ENCODE measurements at regions not wholly inside any gene's neighbourhood (a gene's known extent, or its start where the extent isn't known, plus 50 kb on each side); places are given as distances from the start of the nearest gene placed in this dataset.
A peak's percentile ranks its signal among the peaks of the same experiment; 100 is the strongest.

DNA sequence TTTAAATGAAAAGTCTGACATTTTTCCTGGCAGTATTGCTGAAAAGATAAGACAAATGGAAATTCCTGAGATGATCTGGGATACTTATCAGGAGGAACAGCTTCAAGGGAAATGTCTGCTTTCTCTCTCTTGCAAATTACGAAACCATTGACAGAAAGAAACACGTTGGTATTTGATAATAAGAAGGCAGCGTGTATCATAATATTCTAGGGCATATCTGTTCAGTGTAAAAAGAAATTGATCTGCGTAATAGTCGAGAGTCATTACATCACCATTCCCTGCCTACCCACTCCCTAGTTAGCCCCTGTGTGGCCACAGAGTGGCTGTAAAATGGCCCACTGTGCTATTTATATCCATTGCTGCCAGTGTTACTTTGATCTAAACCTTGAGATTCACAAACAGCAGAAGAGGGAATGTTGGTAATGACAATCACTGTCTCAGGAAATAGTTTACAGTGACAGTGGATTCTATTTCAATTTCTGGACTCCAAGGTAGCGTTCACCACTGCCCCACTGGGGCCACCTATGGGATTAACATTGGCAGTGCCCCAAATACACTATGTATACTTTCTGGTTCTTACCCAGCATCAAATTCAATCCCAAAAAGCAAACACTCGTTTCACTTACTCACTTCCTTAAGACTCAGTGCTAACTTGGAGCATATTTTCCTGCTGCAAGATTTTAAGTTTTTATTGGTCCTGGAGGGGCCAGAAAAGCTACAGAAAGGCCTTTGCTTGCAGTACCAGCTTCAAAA lies 133.4 kb upstream of the GAS1 start:
- intact Hi-C loops (cut with DNase I) = no loop called here
- no peak for DNase-seq

DNA sequence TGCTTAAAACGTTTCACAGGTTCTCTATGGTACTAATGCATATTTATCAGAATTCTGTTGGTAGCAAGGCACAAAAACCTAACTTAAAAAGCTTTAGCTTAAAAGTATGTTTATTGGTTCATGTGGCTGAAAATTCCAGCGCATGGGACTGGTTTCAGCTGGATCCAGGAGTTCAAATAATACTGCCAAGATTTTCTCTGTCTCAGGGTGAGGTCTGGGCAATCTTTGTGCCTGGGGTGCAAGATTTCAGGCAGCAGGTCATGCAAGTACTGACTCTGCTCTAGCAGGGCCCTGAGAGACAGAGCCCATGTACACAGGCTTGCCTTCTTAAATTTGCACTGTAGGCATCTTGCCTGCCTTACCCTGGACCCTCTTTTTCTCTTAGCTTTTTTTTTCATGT lies 134.2 kb upstream of the GAS1 start:
- no peak for DNase-seq
- intact Hi-C loops (cut with DNase I) = no loop called here

DNA sequence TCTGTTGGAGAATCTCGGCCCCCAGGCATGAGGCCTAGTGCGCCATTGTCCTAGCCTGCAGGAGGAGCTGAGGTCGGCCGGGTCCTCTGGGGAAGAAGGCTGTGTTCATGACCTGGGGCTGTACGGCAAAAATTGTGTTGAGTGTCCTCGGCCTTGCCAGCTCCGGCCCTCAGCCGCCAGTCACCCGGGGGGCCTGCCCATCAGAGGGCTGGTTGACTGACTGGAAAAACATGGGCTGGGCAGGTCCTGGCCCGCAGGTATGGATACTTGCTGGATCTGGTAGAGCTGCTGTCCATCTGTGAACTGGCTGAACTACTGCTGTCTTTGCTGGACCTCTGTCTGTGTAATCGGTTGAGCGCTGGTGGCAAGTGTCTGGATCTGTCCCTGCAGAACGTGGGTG lies 136.7 kb upstream of the GAS1 start:
- no peak for DNase-seq
- intact Hi-C loops (cut with DNase I) = no loop called here

DNA sequence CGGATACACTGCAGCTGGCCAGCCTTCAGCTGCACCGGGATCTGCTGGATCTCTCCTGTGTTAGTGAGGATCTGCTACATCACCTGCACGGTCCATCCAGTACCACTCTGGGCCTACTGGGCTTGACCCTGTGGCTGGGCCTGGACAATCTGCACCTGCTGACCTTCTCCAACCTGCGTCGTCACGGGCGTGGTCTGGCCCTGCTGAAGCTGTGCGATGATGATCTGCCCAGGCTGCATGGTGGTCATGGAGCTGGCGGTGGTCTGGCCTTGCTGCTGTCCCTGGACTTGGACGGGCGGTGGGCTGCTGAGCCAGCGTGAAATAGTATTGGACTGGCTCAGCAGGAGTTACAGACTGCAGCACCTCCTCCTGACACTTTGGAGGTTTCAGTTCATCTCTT lies 137.1 kb upstream of the GAS1 start:
- DNase-seq = no peak
- intact Hi-C loops (cut with DNase I) = no loop called here

DNA sequence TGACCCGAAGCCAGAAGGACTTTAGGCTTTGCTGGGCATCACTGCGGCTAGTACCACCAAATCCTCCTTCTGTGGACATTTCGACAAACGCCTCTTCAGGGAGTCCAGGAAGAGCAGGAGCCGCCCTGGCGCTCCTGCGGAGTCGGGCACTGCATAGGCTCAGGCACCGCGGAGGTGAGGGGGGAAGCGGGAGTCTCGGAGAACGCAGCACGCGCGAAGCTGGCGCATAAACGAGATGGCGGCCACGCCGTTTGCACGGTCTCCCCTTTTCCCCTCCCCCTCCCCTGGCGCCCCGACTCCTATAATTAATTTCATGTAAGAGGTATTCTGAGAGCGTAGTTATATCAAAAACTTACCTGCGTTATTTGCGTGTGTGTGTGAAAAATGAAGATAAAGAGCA lies 137.8 kb upstream of the GAS1 start:
- intact Hi-C loops (cut with DNase I) = no loop called here
- no peak for DNase-seq

DNA sequence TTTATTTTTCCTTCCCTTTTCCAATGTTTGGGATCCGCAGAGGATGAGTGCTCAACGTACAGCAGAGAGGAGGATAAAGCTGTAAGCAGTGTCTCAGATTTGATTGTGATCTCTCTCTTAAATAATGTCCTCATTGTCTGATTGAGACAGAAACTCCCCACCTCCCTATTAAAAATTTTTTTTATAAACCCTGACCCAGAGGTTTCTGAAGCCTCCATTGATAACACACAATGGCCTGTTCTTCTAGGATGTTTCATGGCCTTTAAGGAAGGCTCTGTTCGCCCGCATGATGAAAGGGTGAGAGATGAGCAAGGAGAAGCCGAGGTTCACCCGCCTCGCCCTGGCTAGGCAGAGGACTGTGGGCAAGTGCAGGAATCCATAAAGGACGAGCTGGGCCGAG lies 138.2 kb upstream of the GAS1 start:
- intact Hi-C loops (cut with DNase I) = no loop called here
- no peak for DNase-seq

DNA sequence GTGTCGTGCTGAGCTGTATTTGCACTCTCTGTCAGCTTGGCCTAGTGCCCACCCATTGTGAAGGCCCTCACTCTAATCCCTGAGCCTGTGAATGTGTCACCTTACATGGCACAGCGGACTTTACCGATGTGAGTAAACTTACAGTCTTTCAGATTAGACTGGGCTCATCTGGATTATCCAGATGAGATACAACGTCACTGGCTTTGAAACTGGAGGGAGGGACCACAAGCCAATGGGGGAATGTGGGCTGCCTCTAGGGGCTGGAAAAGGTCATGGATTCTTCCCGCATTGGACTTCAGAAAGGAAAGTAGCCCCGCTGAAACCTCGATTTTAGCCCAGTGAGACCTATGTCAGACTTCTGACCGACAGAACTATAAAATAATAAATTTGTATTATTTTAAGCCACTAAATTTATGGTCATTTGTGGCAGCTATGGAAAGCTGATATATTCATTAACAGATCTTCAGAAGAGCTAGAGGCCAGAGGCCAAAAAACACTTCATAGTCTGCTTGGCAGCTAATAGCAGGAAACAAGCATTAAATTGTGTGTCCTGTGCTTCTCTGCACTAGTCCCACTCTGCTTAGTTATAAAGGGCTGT lies 139.0 kb upstream of the GAS1 start:
- DNase-seq = no peak
- intact Hi-C loops (cut with DNase I) = no loop called here

DNA sequence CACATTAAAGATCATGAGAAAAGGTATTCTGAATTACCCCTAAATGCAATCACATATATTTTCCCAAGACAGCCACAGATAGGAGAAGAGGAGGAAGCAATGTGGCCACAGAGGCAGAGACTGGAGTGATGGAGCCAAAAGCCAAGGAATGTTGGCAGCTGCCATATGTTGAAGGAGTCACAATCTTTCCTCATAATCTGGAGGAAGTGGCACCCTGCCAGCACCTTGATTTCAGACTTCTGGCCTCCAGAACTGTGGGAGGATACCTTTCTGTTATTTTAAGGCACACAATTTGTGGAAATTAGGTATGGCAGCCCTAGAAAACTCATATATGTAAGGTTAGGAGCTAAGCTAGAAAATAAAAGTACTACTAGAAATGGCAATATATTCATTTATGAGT lies 139.9 kb upstream of the GAS1 start:
- DNase-seq = no peak
- intact Hi-C loops (cut with DNase I) = no loop called here

DNA sequence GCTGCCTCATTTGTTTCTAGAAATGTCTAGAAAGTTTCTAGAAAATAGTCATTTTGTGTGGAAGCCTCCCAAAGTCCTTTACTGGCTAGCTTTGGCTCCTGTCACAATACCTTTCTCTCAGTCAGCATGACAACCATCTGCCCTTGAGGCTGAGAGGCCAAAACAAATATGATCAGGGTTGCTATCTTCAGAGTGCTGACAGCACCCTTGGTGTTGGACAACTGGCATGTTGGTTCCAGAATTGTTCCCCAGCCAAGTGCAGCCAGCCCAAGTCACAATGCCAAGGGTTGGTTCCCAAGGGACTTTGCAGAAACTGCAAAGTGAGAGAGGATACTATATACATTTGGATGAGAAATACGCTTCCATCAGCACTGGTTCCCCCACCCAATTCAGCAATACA lies 140.9 kb upstream of the GAS1 start:
- no peak for DNase-seq
- intact Hi-C loops (cut with DNase I) = no loop called here

DNA sequence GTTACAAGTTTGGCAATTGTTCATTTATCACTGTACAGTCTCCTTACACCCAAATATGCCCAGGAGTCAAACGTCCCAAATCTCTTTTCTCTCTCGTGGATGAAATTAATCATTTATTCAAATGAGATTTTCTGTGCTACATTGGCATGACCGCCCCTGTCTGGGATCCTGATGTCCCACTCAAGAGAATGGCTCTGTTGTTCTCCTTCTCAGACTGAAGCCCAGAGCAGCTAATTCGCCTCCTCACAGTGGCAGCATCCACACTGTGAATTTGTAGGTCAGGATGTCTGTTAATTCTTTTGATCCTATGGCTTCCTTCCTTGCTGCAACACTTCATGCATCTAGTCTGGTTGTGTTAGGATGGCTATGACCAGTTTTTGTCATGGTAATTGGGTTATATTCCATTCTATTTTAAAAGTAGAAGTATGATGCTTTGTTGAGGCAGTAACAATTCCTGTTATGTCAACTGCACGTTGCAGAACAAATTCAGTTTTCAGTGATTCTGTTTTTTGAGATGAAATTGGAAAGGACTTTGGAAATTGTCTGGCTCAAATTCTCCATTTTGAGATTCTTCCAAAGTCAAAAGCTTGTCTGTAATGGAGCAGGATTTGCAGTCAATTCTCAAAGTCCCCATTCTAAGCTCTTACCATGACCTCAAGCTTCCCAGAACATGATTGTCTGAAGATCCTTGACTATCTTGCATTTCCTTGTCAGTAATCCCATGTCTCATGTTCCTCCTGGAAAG lies 141.5 kb upstream of the GAS1 start:
- DNase-seq = peak in 23 of 42 donors; percentile 8 to 68 (median 35)
- intact Hi-C loops (cut with DNase I) = no loop called here

DNA sequence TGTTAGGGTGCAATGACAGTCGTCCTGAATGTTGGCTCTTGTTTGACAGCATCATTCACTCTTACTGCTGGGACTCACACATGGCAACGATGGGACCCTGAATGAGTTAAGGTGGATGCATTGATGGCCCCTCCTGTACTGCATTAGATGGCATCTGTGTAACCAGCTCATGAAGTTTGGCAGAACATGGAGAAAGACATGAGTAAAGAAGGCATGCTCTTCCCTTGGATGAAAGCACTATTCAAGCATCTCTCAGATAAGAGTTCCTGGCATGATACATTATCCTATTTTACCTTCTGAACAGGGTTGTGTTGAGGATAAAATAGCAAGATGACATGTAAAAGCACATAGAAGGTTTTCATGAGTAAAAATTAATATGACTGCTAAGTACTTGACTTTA lies 142.2 kb upstream of the GAS1 start:
- intact Hi-C loops (cut with DNase I) = no loop called here
- DNase-seq = no peak

DNA sequence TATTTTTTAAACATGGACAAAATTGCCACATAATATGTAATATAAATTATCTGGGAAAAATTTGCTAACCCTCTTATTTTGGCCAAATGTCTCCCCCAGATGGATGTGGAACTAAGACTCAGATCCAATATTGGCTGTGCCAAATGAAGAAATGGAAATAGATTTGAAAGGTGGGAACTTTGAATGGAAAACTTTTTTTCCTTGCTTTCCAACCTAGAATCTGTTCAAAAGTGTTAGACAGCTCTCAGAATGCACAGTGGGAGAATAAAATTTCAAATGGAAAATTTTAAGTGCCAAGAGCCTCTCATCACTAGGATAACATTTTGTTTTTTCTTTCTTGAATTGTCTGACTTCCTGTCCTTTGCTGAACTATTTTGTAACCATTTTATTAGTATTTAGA lies 142.6 kb upstream of the GAS1 start:
- no peak for DNase-seq
- intact Hi-C loops (cut with DNase I) = no loop called here

DNA sequence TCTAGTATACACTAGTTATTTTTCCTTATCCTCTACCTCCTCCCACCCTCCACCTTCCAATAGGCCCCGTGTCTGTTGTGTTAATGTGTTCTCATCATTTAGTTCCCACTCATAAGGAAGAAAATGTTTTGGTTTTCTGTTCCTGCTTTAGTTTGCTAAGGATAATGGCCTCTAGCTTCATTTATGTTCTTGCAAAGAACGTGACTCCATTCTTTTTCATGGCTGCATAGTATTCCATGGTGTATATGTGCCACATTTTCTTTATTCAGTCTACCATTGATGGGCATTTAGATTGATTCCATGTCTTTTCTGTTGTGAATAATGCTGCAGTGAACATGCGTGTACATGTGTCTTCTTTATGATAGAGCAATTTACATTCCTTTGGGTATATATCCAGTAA lies 146.5 kb upstream of the GAS1 start:
- DNase-seq = no peak
- intact Hi-C loops (cut with DNase I) = no loop called here

DNA sequence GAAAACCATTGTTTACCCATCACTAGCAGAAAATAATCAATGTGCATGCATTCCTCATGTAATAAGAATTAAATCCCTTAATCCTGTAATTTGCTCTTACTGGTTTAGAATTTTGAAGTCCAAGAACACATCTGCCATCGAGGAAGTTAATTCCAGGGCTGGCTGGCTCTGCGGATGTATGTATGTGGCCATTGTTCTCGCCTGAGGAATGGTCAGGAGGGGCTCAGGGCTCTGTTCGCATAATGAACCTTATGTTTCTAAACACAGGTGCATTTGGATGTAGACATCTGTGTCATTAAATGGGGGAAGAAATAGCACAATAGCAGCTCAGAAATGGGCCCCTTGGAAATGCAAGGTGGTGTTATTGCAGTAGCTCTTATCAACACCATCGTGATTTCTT lies 148.6 kb upstream of the GAS1 start:
- intact Hi-C loops (cut with DNase I) = no loop called here
- DNase-seq = no peak

DNA sequence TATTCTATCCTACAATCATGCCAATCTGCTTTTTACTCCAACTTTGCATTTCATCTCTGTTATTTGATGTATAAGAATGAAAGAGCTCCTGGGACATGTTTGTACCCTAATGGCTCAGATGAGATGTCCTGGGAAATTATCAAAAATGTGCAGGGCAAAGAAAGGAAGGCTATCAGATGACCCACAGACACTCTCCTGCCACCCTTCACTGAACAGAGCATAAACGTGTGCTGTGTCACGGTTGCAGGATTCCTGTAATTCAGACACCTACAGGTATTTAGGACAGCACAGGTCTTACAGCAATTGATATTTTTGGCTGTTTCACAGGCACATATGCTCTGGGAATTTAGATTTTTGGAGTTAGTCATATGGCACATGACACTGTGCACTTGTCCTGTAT lies 149.2 kb upstream of the GAS1 start:
- intact Hi-C loops (cut with DNase I) = no loop called here
- DNase-seq = no peak

DNA sequence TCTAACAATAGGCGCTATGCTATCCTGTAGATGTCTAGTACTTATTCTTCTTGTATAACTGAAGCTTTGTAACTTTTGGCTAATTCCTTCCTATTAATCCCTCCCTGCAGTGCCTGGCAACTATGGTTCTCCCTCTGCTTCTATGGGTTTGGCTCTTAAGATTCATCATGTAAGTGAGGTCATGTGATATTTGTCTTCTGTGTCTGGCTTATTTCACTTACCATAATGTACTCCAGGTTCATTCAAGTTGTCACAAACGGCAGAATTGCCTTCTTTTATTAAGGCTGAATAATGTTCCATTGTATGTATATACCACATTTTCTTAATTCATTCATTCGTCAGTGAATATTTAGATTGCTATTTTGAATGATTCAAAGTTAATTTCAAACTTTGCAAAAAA lies 149.9 kb upstream of the GAS1 start:
- intact Hi-C loops (cut with DNase I) = no loop called here
- no peak for DNase-seq

DNA sequence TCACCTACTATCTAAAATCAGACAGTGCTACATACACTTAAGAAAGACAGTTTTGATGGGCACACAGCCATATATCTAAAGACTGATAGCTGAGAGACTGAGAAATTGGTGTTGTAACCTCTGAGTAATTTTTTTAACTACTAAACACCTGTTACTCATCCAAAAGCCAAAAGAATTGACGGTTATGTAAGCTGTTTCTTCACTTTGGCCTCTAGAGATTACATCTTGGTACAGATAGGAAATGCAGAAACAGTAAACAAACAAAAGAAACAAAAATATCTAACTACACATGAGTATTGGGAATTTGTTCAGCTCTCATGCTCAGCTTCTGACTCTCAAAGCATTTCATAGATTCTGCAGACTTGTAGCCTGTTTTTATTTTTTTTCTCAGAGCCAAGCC lies 152.1 kb upstream of the GAS1 start:
- DNase-seq = no peak
- intact Hi-C loops (cut with DNase I) = no loop called here

DNA sequence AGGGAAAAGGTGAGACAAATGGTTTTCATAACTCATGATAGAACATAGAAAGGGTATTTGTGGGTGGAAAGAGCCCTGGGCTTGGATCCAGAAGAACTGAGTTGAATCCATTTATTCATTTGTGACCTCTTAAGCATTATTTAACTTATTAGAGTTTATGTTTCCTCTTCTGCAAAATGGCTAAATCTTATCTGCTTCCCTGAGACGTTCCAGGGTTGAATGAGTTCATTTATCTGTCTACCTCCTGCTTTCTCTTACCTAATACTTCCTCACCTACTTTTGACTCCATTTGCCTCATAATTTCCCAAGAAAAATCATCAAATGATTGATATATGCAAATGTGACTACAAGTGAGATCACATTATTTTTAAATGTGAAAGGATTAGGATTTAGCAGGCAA lies 152.7 kb upstream of the GAS1 start:
- intact Hi-C loops (cut with DNase I) = loop anchor here (10.0 kb wide), 2 partner anchors 155 to 225 kb away; partner anchors contain the start of gene GAS1
- DNase-seq = no peak

DNA sequence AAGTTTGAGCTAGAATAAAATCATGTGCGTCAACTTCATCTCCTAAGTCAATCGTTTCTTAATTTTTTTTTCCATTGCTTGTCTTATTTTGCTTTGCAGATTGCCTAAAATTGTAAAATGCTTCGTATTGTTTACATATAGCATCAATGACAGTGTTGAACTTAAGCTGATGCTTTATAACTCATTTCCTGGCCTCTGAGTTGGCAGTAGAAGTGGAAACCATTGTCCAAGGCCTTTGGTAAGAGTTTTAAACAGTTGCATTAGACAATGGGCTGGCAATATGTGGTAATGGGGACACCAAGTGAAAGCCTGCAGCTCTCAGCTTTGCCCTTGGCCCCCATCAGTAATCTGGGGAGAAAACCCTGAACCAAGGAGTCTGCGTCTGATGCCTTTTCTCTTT lies 154.8 kb upstream of the GAS1 start:
- intact Hi-C loops (cut with DNase I) = loop anchor here (10.0 kb wide), 2 partner anchors 157 to 223 kb away; partner anchors contain the start of gene GAS1
- no peak for DNase-seq

DNA sequence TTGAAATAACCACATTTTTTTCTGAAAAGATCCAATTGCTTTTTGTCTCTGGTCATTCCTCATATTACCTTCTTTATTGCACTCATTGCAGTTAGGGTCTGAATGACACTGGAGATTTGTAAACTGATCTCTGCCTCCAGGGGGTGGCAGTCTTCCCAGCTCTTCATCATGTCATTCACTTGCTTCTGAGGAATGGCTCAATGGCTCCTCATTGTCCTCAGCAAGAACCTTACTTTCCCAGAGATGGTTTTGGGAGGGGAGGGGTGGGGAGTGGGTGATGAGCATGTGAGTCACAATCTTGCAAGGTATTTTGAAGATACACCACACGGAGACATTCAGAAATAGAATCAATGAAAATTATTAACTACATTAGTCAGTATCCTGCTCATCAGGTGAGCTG lies 159.8 kb upstream of the GAS1 start:
- DNase-seq = peak in 23 of 42 donors; percentile 7 to 79 (median 47)
- intact Hi-C loops (cut with DNase I) = loop anchor here (10.0 kb wide), 2 partner anchors 162 to 218 kb away; partner anchors contain the start of gene GAS1
